ENCODE measurements at regions not wholly inside any gene's neighbourhood (a gene's known extent, or its start where the extent isn't known, plus 50 kb on each side); places are given as distances from the start of the nearest gene placed in this dataset.
A peak's percentile ranks its signal among the peaks of the same experiment; 100 is the strongest.

DNA sequence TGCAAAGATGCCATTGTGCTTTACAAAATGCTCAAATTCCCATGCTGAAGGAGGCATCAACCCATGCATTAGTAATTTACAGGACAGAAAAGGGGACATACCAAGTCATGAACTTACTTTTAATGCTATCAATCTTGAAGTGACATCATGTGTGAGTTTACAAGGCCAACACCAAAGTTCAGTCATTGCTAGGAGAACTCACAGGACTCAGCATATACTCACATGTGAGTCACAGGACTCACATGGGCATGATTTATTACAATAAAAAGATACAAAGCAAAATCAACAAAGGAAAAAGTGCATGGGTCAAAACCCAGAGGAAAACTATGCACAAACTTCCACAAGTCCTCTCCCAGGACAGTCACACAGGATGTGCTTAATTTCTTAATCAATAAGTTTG, 1656.0 kb downstream of the MRPL39 start:
- TF ChIP-seq, protein P1, sequence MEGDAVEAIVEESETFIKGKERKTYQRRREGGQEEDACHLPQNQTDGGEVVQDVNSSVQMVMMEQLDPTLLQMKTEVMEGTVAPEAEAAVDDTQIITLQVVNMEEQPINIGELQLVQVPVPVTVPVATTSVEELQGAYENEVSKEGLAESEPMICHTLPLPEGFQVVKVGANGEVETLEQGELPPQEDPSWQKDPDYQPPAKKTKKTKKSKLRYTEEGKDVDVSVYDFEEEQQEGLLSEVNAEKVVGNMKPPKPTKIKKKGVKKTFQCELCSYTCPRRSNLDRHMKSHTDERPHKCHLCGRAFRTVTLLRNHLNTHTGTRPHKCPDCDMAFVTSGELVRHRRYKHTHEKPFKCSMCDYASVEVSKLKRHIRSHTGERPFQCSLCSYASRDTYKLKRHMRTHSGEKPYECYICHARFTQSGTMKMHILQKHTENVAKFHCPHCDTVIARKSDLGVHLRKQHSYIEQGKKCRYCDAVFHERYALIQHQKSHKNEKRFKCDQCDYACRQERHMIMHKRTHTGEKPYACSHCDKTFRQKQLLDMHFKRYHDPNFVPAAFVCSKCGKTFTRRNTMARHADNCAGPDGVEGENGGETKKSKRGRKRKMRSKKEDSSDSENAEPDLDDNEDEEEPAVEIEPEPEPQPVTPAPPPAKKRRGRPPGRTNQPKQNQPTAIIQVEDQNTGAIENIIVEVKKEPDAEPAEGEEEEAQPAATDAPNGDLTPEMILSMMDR (conservative IDR thresholded peaks at IDR 0.05; ENCODE audit: low read depth, low read length), result no peak
- TF ChIP-seq RFX5 (IDR thresholded peaks at IDR 0.05; ENCODE audit: low read depth, low read length) (no peak), MAZ (IDR thresholded peaks at IDR 0.05; ENCODE audit: borderline replicate concordance, low read depth, low read length) (no peak), SMC3 (IDR thresholded peaks at IDR 0.05; ENCODE audit: low read depth, low read length) (no peak), BHLHE40 (IDR thresholded peaks at IDR 0.05; ENCODE audit: low read depth, low read length) (peak; percentile 37; the same call in 1 of the 2 replicates), FOS (IDR thresholded peaks at IDR 0.05; ENCODE audit: low read depth, low read length) (0 out of 2 replicates have a peak, but pooled peaks have one; percentile 20), POLR2A (IDR thresholded peaks at IDR 0.05; ENCODE audit: low read depth, low read length) (no peak)
- TF ChIP-seq, protein P2, sequence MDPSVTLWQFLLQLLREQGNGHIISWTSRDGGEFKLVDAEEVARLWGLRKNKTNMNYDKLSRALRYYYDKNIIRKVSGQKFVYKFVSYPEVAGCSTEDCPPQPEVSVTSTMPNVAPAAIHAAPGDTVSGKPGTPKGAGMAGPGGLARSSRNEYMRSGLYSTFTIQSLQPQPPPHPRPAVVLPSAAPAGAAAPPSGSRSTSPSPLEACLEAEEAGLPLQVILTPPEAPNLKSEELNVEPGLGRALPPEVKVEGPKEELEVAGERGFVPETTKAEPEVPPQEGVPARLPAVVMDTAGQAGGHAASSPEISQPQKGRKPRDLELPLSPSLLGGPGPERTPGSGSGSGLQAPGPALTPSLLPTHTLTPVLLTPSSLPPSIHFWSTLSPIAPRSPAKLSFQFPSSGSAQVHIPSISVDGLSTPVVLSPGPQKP (IDR thresholded peaks at IDR 0.05; ENCODE audit: borderline replicate concordance, low read depth, low read length), result no peak

All from IMR-90 (cell line).